GM23338 (cell line): ENCODE measurements at regions not wholly inside any gene's neighbourhood (a gene's known extent, or its start where the extent isn't known, plus 50 kb on each side); places are given as distances from the start of the nearest gene placed in this dataset.

Experiments used
- CREB1 ChIP-seq: fragments of 250-450 bp; sonication (Bioruptor Pico); IDR thresholded peaks from 2 replicates; pipeline ENCODE4 v1.5.0; 2020; ENCODE audit warnings: low read depth, mild to moderate bottlenecking, moderate library complexity
- CTCF ChIP-seq, 2 experiments: fragments of 200-600 bp in 1 of 2; sonication (generic) in 1 of 2; conservative IDR thresholded peaks; 2 replicates each; pipeline versions ENCODE4 v1.5.1 to v1.6.1; 2016 to 2017; ENCODE audit warnings: antibody characterized with exemption in 2 of 2, low read depth in 2 of 2, mild to moderate bottlenecking in 2 of 2, moderate library complexity in 1 of 2
- ETS1 ChIP-seq: IDR thresholded peaks from 2 replicates; pipeline ENCODE4 v1.6.1; 2016; ENCODE audit warnings: antibody characterized with exemption
- EZH2 ChIP-seq: fragments of 200-600 bp; sonication (generic); IDR thresholded peaks from one replicate; pipeline ENCODE4 v1.8.0; 2017; ENCODE audit warnings: antibody characterized with exemption, mild to moderate bottlenecking, low read depth; ENCODE audit not compliant: unreplicated experiment
- EZH2phosphoT487 ChIP-seq: fragments of 200-600 bp; sonication (generic); IDR thresholded peaks from one replicate; pipeline ENCODE4 v1.8.1; 2018; ENCODE audit warnings: antibody characterized with exemption; ENCODE audit not compliant: unreplicated experiment
- JUNB ChIP-seq: IDR thresholded peaks from one replicate; pipeline ENCODE4 v1.6.1; 2016; ENCODE audit warnings: antibody characterized with exemption; ENCODE audit not compliant: unreplicated experiment
- NANOG ChIP-seq: IDR thresholded peaks from 2 replicates; pipeline ENCODE4 v1.6.1; 2016; ENCODE audit warnings: antibody characterized with exemption, borderline replicate concordance
- POLR2AphosphoS5 ChIP-seq: IDR thresholded peaks from 2 replicates; pipeline ENCODE4 v1.6.1; 2016; ENCODE audit warnings: antibody characterized with exemption, low read depth
- REST ChIP-seq: IDR thresholded peaks from one replicate; pipeline ENCODE4 v1.6.1; 2018; ENCODE audit warnings: antibody characterized with exemption; ENCODE audit not compliant: unreplicated experiment
- STAT1 ChIP-seq: IDR thresholded peaks from one replicate; pipeline ENCODE4 v1.6.1; 2016; ENCODE audit warnings: antibody characterized with exemption; ENCODE audit not compliant: unreplicated experiment
- ZNF114 ChIP-seq: fragments of 250-450 bp; sonication (Bioruptor Pico); IDR thresholded peaks from 2 replicates; pipeline ENCODE4 v1.5.0; 2020; ENCODE audit warnings: mild to moderate bottlenecking, moderate library complexity
- ZNF331 ChIP-seq: fragments of 250-450 bp; sonication (Bioruptor Pico); IDR thresholded peaks from 2 replicates; pipeline ENCODE4 v1.5.0; 2020; ENCODE audit warnings: low read depth, mild to moderate bottlenecking, moderate library complexity
- ZNF462 ChIP-seq: fragments of 250-450 bp; sonication (Bioruptor Pico); IDR thresholded peaks from 2 replicates; pipeline ENCODE4 v1.5.0; 2020; ENCODE audit warnings: mild to moderate bottlenecking, moderate library complexity

GRCh38 chr2:6392966-6393365 lies 472.7 kb downstream of the CMPK2 start:
- no peak for TF ChIP-seq CTCF (conservative IDR thresholded peaks at IDR 0.05; ENCODE audit: low read depth in 2 of 2)
- TF ChIP-seq POLR2AphosphoS5 = no peak
- TF ChIP-seq EZH2 = no peak
- TF ChIP-seq JUNB = no peak
- TF ChIP-seq REST = no peak
- TF ChIP-seq EZH2phosphoT487 = no peak
- TF ChIP-seq CREB1 = no peak
- no peak for TF ChIP-seq ETS1
- TF ChIP-seq ZNF331 (CRISPR knock-in tag) = no peak
- TF ChIP-seq NANOG = no peak
- no peak for TF ChIP-seq ZNF114 (CRISPR knock-in tag)
- no peak for TF ChIP-seq ZNF462 (CRISPR knock-in tag)
- no peak for TF ChIP-seq STAT1
